ENCODE measurements at regions not wholly inside any gene's neighbourhood (a gene's known extent, or its start where the extent isn't known, plus 50 kb on each side); places are given as distances from the start of the nearest gene placed in this dataset.
"Not testable (repeated sequence)": the region's sequence is repeated elsewhere in the genome, so short reads cannot be mapped to it uniquely, and the experiment has no call there.

DNA sequence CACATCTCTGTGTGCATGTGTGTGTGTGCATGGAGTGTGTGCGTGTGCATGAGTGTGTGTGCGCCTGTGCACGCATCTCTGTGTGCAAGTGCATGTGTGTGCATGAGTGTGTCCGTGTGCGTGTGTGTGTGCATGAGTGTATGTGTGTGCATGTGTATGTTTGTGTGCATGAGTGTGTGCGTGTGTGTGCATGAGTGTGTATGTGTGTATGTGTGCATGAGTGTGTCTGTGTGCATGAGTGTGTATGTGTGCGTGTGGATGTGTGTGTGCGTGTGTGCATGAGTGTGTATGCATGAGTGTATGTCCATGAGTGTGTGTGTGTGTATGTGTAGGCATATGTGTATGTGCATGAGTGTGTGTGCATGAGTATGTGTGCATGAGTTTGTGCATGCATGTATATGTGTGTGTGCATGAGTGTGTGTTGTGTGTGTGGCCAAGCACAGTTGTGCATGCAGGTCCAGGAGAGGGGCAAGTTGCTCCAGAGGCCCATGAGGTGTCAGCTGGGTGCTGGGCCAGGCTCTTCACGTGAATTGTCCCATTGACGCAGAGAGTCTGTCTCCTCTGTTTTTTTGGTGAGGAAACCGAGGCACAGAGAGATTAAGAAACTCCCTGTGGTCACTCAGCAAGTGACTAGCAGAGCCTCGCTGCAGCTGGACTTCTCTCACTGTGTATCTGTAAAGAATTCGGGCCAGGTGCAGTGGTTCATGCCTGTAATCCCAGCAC lies 75.5 kb downstream of the ASB1 start:
- no peak for DNase-seq

DNA sequence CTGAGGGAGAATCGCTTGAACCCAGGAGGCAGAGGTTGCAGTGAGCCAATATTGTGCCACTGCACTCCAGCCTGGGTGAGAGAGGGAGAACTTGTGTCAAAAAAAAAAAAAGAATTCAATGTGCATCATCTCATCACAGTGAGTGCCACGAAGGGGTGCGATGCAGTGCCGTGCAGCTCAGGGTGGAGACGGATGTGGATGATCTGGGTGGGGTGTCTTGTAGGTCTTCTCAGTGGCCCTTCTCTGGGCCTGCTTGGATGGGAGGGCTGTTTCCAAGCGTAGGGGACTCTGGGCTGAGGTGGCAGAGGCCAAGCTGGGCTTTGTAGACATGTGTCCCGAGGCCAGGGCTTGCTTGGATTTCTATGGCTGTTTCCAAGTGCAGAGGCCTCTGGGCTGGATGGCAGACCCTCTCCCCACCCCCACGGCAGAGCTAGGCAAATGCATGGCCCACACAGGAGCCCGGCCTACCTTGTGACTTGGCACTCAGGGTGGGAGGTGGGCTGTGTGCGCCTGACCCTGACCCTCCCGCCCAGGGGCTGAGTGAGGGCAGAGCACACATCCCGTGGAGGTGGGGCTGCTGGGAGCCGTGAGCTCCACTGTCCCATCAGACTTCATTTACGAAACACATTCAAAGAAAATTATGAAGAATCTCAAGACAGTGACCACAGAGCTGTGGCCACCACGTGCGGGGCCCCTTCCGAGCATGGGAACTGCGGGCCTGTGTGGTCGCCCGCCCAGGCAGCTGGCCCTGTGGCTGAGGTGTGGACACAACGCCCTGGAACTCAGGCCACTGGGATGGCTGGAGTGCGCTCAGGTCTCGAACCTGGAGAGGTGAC lies 76.4 kb downstream of the ASB1 start:
- no peak for DNase-seq

- DNase-seq = peak; percentile 82
Observed at GRCh38 chr2:238504181-238504931, 77.6 kb downstream of the ASB1 start.

DNA sequence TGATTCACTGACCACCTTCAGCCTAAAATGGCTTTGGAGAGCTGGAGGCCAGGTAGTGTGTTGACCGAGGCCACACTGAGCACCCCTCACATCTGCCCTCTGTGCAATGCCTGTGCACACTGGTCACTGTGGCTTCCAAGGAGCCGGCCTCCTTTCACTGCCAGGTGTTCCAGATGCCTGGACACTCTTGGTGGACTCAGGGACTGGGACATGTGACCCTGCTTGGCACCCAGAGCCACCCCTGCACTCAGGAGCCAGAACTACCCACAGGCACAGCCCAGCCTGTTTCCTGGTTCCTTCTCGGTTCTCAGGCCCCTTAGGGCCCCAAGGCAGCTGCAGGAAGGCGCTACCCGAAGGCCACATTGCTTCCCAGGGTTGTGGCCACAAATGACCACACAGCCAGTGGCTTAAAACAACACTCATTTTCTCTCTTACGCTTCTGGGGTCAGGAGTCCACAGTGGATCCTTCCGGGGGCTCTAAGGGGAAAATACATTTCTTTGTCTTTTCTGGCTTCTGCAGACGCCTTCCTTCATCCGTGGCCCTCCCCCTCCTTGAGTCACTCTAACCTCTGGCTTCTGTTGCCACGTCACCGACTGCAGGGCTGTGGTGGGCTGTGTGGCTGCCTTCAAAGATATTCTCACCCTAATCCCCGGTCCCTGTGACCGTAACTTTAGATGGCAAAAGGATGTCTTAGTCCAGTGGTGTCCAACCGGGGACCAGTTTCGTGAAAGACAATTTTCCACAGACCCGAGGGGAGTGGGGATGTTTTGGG lies 78.6 kb downstream of the ASB1 start:
- DNase-seq = no peak

GRCh38 chr2:238505892-238506280 lies 79.2 kb downstream of the ASB1 start:
- DNase-seq = no peak

DNA sequence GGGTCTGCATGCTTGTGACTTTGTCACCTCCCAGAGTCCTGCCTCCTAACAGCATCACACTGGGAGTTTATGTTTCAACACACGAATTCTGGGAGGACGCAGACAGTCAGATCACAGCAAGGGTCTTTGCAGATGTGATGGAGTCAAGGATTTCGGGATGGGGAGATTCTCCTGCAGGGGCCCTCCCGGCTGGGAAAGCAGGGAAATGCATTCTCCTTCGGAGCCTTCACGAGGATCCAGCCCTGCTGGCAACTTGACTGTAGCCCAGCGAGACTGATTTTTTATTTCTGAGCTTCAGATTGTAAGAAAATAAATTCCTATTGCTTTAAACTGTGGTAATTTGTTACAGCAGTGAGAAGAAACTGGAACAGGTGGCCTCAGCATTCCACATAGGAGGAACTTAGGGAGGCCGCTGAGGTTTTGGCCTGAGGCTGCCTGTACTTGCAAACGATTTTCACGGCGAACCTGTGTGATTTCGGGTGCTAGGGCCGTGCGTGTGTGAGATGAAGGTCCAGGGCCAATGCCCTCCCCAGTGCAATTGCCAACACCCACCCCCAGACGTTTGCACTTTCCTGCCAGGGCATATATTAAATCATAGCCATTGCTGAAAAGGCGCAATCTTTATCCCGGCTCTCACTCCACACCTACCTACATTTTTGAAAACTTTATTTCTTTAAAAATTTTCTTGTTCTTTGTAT lies 79.8 kb downstream of the ASB1 start:
- no peak for DNase-seq

DNA sequence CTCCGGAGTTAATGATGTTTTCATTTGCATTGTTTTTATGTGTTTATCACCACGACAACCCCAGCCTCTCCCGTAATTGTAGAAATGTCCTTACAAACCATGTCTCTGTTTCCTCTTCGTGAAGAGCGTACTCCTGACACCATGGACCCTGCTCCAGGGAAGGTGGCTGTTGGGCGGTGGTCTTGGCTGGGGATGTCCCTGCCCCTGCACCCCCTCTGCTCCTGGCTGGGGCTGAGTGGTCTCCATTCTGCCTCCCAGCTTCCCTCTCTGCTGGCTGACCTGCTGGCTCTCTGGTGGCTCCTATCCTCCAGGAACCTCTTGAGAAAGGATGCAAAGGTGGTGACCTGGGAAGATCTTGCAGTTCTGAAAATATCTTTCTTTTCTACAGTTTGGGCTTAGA lies 81.1 kb downstream of the ASB1 start:
- DNase-seq = peak; percentile 13

- peak; percentile 16 for DNase-seq
Observed at GRCh38 chr2:238509151-238509835, 82.6 kb downstream of the ASB1 start.

- DNase-seq = no peak
Observed at GRCh38 chr2:238509903-238510302, 83.2 kb downstream of the ASB1 start.

- no peak for DNase-seq
Observed at GRCh38 chr2:238510911-238511613, 84.3 kb downstream of the ASB1 start.

DNA sequence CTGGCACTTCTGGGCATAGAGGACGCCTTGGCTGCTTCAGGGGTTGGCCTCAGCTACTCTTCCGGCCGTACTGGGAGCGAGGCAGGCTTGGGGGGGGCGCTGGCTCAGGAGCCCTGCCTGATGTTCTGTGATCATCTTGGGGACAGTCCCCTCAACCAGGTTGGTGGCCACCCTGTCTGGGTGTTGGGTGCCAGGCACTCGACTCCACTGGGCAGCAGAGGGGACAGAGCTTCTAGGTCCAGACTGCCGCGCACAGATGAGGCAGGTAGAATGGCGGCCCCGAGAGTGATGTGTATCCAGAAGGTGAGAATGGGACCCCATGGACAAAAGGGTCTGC lies 84.9 kb downstream of the ASB1 start:
- DNase-seq = no peak

DNA sequence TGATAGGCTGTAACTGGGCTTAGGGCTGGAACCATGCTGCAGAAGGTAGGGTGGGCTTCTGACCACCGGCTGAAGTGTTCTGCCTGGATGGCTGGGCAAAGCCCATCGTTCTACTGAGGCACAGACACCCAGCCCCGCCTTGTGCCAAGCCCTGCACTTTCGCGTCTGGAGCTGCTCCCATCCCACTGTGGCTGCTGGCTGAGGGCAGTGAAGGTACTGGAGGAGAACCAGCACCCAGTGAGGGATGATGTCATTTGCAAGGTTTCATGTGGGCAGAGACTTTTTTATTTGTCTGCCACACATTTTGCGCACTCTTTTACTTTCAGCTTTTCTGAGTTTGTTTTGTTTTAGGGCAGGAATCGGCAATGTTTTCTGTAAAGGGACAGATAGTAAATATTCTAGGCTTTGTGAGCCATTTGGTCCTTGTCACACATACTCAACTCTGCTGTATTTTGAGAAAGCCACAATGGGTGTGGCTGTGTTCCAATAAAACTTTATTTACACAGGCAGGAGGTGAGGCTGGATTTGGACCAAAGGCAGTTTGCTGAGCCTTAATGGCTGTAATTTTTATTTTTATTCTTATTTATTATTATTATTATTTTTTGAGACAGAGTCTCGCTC lies 85.6 kb downstream of the ASB1 start:
- no peak for DNase-seq

DNA sequence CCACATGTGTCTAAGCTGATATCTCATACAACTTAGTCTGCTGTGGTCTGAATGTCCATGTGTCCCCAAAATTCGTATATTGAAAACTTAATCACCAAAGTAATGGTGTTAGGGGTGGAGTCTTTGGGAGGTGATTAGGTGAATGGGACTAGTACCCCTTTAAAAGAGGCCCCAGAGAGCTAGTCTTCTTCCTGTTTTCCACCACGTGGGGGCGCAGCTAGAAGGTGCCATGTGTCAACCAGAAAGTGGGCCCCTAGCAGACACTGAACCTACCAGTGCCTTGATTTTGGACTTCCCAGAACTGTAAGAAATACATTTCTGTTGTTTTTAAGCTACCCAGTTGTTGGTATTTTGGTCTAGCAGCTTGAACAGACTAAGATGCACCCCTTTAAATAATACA lies 86.6 kb downstream of the ASB1 start:
- DNase-seq = peak; percentile 5

DNA sequence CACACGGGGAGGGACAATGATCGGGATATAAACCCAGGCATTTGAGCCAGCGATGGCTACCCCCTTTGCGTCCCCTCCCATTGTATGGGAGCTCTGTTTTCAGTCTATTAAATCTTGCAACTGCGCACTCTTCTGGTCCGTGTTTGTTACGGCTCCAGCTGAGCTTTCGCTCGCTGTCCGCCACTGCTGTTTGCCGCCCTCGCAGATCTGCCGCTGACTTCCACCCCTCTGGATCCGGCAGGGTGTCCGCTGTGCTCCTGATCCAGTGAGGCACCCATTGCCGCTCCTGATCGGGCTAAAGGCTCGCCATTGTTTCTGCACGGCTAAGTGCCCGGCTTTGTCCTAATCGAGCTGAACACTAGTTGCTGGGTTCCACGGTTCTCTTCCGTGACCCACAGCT lies 87.3 kb downstream of the ASB1 start:
- DNase-seq = not testable (repeated sequence)

GRCh38 chr2:238515377-238515776 lies 88.7 kb downstream of the ASB1 start:
- no peak for DNase-seq

DNA sequence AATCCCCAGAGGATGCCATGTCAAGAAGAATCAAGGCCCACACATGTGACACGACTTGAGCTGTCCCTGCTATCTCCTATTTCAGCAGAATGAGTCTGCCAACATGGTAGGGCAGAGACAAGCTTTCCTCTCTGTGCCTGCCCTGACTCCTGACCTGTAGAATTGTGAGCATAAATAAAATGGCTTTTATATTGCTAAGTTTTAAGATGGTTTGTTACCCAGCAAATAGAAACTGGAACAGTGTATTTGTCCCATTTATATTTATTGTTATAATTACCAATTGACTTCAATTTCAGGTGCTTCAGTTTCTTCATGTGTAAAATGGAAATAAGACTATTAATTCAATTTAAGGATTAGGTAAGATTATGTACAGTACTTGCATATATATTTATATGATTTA lies 90.5 kb downstream of the ASB1 start:
- DNase-seq = no peak

GRCh38 chr2:238518172-238518820 lies 91.6 kb downstream of the ASB1 start:
- DNase-seq = no peak

DNA sequence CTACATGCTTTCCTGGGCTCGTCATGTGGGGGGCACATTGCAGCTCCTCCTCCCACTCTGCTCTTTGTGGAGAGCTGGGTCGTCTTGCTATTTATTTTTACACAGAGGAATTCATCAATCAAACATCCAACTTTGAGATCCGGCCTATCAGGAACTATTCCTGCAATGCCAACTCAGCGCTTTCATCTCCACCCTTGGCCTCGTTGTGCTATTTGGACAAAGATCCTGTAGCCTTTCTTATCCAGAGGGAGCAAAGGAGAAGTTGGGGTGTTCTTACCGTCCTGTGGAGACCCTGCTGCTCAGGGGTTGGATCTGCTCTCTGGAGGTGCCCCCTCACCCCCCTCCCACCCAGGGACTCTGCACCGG lies 92.1 kb downstream of the ASB1 start:
- DNase-seq = no peak

DNA sequence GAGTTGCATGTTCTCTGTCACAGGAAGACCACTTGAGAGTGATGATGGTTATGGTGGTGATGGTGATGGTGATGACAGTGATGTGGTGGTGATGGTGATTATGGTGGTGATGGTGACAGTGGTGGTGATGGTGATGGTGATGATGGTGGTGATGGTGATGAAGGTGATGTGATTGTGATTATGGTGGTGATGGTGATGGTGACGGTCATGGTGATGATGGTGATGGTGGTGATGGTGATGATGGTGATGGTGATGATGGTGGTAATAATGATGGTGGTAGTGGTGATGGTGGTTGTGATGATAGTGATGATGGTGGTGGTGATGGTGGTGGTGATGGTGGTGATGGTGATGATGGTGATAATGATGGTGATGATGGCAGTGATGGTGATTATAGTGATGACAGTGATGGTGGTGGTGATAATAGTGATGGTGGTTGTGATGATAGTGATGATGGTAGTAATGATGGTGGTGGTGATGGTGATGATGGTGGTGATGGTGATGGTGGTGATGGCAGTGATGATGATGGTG lies 93.7 kb downstream of the ASB1 start:
- DNase-seq = no peak

GRCh38 chr2:238521002-238521401 lies 94.3 kb downstream of the ASB1 start:
- DNase-seq = no peak
